ENCODE measurements at regions not wholly inside any gene's neighbourhood (a gene's known extent, or its start where the extent isn't known, plus 50 kb on each side); places are given as distances from the start of the nearest gene placed in this dataset.

- no peaks in the 10 kb centered on the region for H3K36me3 ChIP-seq (ENCODE audit: control insufficient read depth in 2 of 4, insufficient read depth in 4 of 4, low read length in 3 of 4)
- H3K14ac ChIP-seq (ENCODE audit: insufficient read length): no peak overlapping the region
- no peak overlapping the region for H2BK120ac ChIP-seq (replicated peaks; ENCODE audit: low read depth, low read length)
- no peak overlapping the region for H4K91ac ChIP-seq (replicated peaks; ENCODE audit: insufficient read length, low read length)
- H2BK12ac ChIP-seq (ENCODE audit: low read depth, low read length): no peak overlapping the region
- H3K23me2 ChIP-seq (ENCODE audit: low read depth, low read length): 0 out of 2 replicates have a peak, but pooled peaks cover 2% of the 10 kb centered on the region
- no peak overlapping the region for H3K56ac ChIP-seq (replicated peaks; ENCODE audit: insufficient read length, low read depth, low read length)
- H3K9ac ChIP-seq (replicated peaks in 1 of 4; ENCODE audit: extremely low read depth in 1 of 4, low read depth in 3 of 4, low read length in 3 of 4): no peak overlapping the region
- no peak for DNase-seq (ENCODE audit: low read depth in 1 of 2, low spot score in 2 of 2)
- no peaks in the 10 kb centered on the region for H3K79me1 ChIP-seq (ENCODE audit: low read depth, low read length)
- no peak overlapping the region for H2AFZ ChIP-seq (ENCODE audit: low read length)
- no peak overlapping the region for H3K27ac ChIP-seq (ENCODE audit: low read depth, low read length)
- H3K79me2 ChIP-seq (ENCODE audit: control insufficient read depth in 1 of 2, insufficient read depth in 2 of 2, low read length in 2 of 2): no peaks in the 10 kb centered on the region
- no peak for FAIRE-seq
- H3K27me3 ChIP-seq (replicated peaks in 1 of 4; ENCODE audit: control insufficient read depth in 3 of 4, extremely low read depth in 1 of 4, insufficient read depth in 3 of 4, low read length in 3 of 4): no peaks in the 10 kb centered on the region
- no peak overlapping the region for H2AK5ac ChIP-seq (ENCODE audit: low read depth, low read length)
- H3K4ac ChIP-seq (replicated peaks; ENCODE audit: insufficient read length, low read depth, low read length): no peak overlapping the region
- no peak overlapping the region for H3K23ac ChIP-seq (ENCODE audit: insufficient read length)
- no peak overlapping the region for H4K5ac ChIP-seq (ENCODE audit: insufficient read length, low read depth, low read length)
- ChIA-PET POLR2A (ENCODE audit: partially characterized antibody) (no interaction called here), CTCF (ENCODE audit: partially characterized antibody) (interaction anchor here (0.6 to 1.5 kb wide), 3 partner anchors 12 to 53 kb away, joined by 3 read pairs; no protein-coding TSS in a partner anchor)
- WGBS, 2 experiments (ENCODE audit: extremely low coverage in 1 of 2, insufficient coverage in 1 of 2, insufficient read length in 1 of 2, insufficient replicate concordance in 2 of 2, low coverage in 1 of 2, low lambda C conversion rate in 2 of 2, missing lambda C conversion rate in 1 of 2): 92% methylated on average over 6 of the region's 7 CpGs; no CpG with 5 or more reads in 1 of the 2 experiments
- no peaks in the 10 kb centered on the region for H3K4me1 ChIP-seq (replicated peaks in 1 of 4; ENCODE audit: control insufficient read depth in 3 of 4, insufficient read depth in 4 of 4, low read length in 3 of 4)
- H3K9me3 ChIP-seq (ENCODE audit: insufficient read depth in 2 of 2, low read depth in 1 of 2, low read length in 1 of 2): no peaks in the 10 kb centered on the region
- no peak overlapping the region for H2BK15ac ChIP-seq (ENCODE audit: low read length)
- no peak overlapping the region for H3K4me3 ChIP-seq (ENCODE audit: extremely low read depth in 1 of 4, insufficient read depth in 2 of 4, low read depth in 3 of 4, low read length in 4 of 4)
- no peaks in the 10 kb centered on the region for H4K20me1 ChIP-seq (replicated peaks in 1 of 2; ENCODE audit: control insufficient read depth in 1 of 2, insufficient read depth in 2 of 2, low read length in 2 of 2)
- H2BK20ac ChIP-seq (ENCODE audit: low read length): no peak overlapping the region
- no peak overlapping the region for H2BK5ac ChIP-seq (ENCODE audit: low read depth, low read length)
- no peak overlapping the region for H3K18ac ChIP-seq (ENCODE audit: extremely low read depth, low read length)
- no peak overlapping the region for H3K4me2 ChIP-seq (ENCODE audit: insufficient read depth in 1 of 2, low read depth in 2 of 2, low read length in 2 of 2)
- H4K8ac ChIP-seq (ENCODE audit: extremely low read depth, insufficient read depth, low read length): no peak overlapping the region
- TF ChIP-seq ATF2 (IDR thresholded peaks at IDR 0.05; ENCODE audit: low read length): no peak
- no peak for TF ChIP-seq GTF2F1 (IDR thresholded peaks at IDR 0.05; ENCODE audit: borderline replicate concordance, low read depth, low read length)
- no peak for TF ChIP-seq TCF12 (IDR thresholded peaks at IDR 0.05; ENCODE audit: low read depth, low read length)
- no peak for TF ChIP-seq TEAD4 (IDR thresholded peaks at IDR 0.05; ENCODE audit: low read depth, low read length)
- no peak for TF ChIP-seq TAF1 (IDR thresholded peaks at IDR 0.05; ENCODE audit: low read depth, low read length)
- TF ChIP-seq JUN (IDR thresholded peaks at IDR 0.05; ENCODE audit: low read depth, low read length): no peak
- no peak for TF ChIP-seq MAX (IDR thresholded peaks at IDR 0.05)
- no peak for TF ChIP-seq NANOG (IDR thresholded peaks at IDR 0.05; ENCODE audit: insufficient read depth, low read depth, low read length, poor library complexity, severe bottlenecking)
- TF ChIP-seq EGR1 (IDR thresholded peaks at IDR 0.05; ENCODE audit: borderline replicate concordance, low read depth, low read length): no peak
- TF ChIP-seq SAP30 (IDR thresholded peaks at IDR 0.05; ENCODE audit: insufficient read depth, insufficient replicate concordance, low read length): no peak
Observed at GRCh38 chr16:66150698-66151482, 215.6 kb upstream of the CDH5 start.

Measured in H1 (cell line).